OCI-LY1 (cell line): ENCODE measurements at regions not wholly inside any gene's neighbourhood (a gene's known extent, or its start where the extent isn't known, plus 50 kb on each side); places are given as distances from the start of the nearest gene placed in this dataset.

Experiments
- H2AFZ ChIP-seq: fragments of 200-600 bp; sonication (generic), shearing (Covaris generic); 2 replicates; pipeline ENCODE4 v1.6.0; 2014; ENCODE audit warnings: antibody characterized with exemption, mild to moderate bottlenecking, low read length
- H3F3A ChIP-seq: fragments of 200-600 bp; sonication (generic), shearing (Covaris generic); 2 replicates; pipeline ENCODE4 v1.6.0; 2014; ENCODE audit warnings: mild to moderate bottlenecking, antibody characterized with exemption, low read length, moderate library complexity; ENCODE audit not compliant: insufficient read depth
- H3K27ac ChIP-seq: fragments of 200-600 bp; sonication (generic); 2 replicates; pipeline ENCODE4 v1.5.1; 2014; ENCODE audit warnings: low read length, mixed run types, mild to moderate bottlenecking, low read depth; ENCODE audit not compliant: poor library complexity, severe bottlenecking
- H3K27me3 ChIP-seq: fragments of 200-600 bp; sonication (generic); 2 replicates; pipeline ENCODE4 v1.6.0; 2014; ENCODE audit warnings: antibody characterized with exemption, mild to moderate bottlenecking, low read length, moderate library complexity; ENCODE audit not compliant: insufficient read depth
- H3K36me3 ChIP-seq: fragments of 200-600 bp; sonication (generic); 2 replicates; pipeline ENCODE4 v1.6.1; 2014; ENCODE audit warnings: mild to moderate bottlenecking, antibody characterized with exemption, low read length, moderate library complexity, mixed read lengths; ENCODE audit not compliant: insufficient read depth
- H3K4me1 ChIP-seq: fragments of 200-600 bp; sonication (generic); 2 replicates; pipeline ENCODE4 v1.5.1; 2014; ENCODE audit warnings: mild to moderate bottlenecking, low read length, moderate library complexity; ENCODE audit not compliant: insufficient read depth, severe bottlenecking
- H3K4me2 ChIP-seq: fragments of 200-600 bp; sonication (generic), shearing (Covaris generic); 2 replicates; pipeline ENCODE4 v1.6.1; 2014; ENCODE audit warnings: low read length
- H3K4me3 ChIP-seq: fragments of 200-600 bp; sonication (generic); 2 replicates; pipeline ENCODE4 v1.5.1; 2014; ENCODE audit warnings: low read length, low read depth, mild to moderate bottlenecking, mixed read lengths; ENCODE audit not compliant: poor library complexity, severe bottlenecking
- H3K79me2 ChIP-seq: fragments of 200-600 bp; shearing (Covaris generic); 2 replicates; pipeline ENCODE4 v1.6.1; 2016; ENCODE audit warnings: mixed run types, low read length, mixed read lengths; ENCODE audit not compliant: insufficient read depth
- H3K9ac ChIP-seq: fragments of 200-600 bp; sonication (generic), shearing (Covaris generic); 2 replicates; pipeline ENCODE4 v1.6.1; 2014; ENCODE audit warnings: mild to moderate bottlenecking, low read length, mixed read lengths
- H3K9me2 ChIP-seq: fragments of 200-600 bp; sonication (generic), shearing (Covaris generic); 2 replicates; pipeline ENCODE4 v1.6.1; 2014; ENCODE audit warnings: low read depth, mild to moderate bottlenecking, low read length, mixed read lengths
- H3K9me3 ChIP-seq: fragments of 200-600 bp; shearing (Covaris generic); 2 replicates; pipeline ENCODE4 v1.6.1; 2014; ENCODE audit warnings: low read length, mixed read lengths
- H4K20me1 ChIP-seq: fragments of 200-600 bp; sonication (generic), shearing (Covaris generic); 2 replicates; pipeline ENCODE4 v1.6.0; 2016; ENCODE audit warnings: mild to moderate bottlenecking, low read length; ENCODE audit not compliant: insufficient read depth
- EZH2 ChIP-seq: fragments of 200-600 bp; sonication (generic), shearing (Covaris generic); IDR thresholded peaks from 2 replicates; pipeline ENCODE4 v1.8.0; 2017; ENCODE audit warnings: borderline replicate concordance, mixed run types, mild to moderate bottlenecking, antibody characterized with exemption, low read length, moderate library complexity, mixed read lengths
- TF ChIP-seq, protein P1 (sequence below): fragments of 200-600 bp; sonication (generic), shearing (Covaris generic); IDR thresholded peaks from 2 replicates; pipeline ENCODE4 v1.5.1; 2017; ENCODE audit warnings: mild to moderate bottlenecking, antibody characterized with exemption, low read length, moderate library complexity, mixed read lengths

DNA sequence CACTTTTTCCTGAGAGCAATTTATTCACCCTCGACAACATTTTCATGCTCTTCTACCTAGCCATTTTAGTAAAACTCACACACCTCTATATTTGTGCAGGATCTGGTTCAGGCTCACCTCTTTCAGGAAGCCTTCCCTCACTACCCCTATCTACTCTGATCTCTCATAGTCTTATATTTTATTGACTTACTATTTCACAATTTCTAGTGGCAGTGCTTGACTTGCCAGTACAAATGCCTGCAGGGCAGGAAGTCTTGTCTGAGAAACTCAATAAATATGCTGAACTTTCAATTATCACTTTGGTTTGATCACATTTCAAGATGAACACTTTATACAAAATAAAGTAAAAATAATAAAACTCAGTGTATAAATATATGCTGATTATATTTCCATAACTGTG lies 226.8 kb downstream of the CETN3 start:
- Histone ChIP-seq H3K4me2 (no peak overlapping the region), H3K9me2 (no peaks in the 10 kb centered on the region), H2AFZ (no peak overlapping the region), H3K9me3 (no peaks in the 10 kb centered on the region), H4K20me1 (no peaks in the 10 kb centered on the region), H3K36me3 (no peaks in the 10 kb centered on the region), H3K27ac (no peak overlapping the region), H3K27me3 (no peaks in the 10 kb centered on the region), H3K79me2 (no peaks in the 10 kb centered on the region), H3F3A (no peaks in the 10 kb centered on the region), H3K9ac (no peak overlapping the region), H3K4me3 (no peak overlapping the region), H3K4me1 (no peaks in the 10 kb centered on the region)
- TF ChIP-seq, protein P1, sequence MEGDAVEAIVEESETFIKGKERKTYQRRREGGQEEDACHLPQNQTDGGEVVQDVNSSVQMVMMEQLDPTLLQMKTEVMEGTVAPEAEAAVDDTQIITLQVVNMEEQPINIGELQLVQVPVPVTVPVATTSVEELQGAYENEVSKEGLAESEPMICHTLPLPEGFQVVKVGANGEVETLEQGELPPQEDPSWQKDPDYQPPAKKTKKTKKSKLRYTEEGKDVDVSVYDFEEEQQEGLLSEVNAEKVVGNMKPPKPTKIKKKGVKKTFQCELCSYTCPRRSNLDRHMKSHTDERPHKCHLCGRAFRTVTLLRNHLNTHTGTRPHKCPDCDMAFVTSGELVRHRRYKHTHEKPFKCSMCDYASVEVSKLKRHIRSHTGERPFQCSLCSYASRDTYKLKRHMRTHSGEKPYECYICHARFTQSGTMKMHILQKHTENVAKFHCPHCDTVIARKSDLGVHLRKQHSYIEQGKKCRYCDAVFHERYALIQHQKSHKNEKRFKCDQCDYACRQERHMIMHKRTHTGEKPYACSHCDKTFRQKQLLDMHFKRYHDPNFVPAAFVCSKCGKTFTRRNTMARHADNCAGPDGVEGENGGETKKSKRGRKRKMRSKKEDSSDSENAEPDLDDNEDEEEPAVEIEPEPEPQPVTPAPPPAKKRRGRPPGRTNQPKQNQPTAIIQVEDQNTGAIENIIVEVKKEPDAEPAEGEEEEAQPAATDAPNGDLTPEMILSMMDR = no peak
- no peak for TF ChIP-seq EZH2

DNA sequence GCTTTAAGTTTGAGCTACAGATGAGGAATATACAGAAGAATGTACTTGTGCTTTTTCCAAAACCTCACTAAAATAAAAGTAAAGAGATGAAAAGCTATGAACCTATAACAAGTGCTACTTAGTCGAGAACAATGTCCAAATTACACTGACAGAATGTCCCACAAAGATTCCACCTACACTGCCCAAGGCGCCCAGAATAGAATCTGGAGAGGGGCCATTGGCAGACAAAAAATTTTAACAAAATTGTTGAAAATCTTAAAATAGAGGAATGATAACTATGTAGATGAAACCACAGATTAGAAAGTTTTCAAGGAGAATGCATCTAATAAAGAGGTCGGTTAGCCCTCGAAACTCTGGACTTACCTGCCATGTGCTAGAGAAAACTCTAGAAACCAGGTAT lies 235.3 kb downstream of the CETN3 start:
- no peak overlapping the region for H2AFZ ChIP-seq
- H3K27ac ChIP-seq = no peak overlapping the region
- no peak overlapping the region for H3K4me3 ChIP-seq
- no peaks in the 10 kb centered on the region for H3K79me2 ChIP-seq
- H3K4me1 ChIP-seq = no peaks in the 10 kb centered on the region
- no peaks in the 10 kb centered on the region for H3K9me2 ChIP-seq
- H3K9me3 ChIP-seq = no peaks in the 10 kb centered on the region
- no peaks in the 10 kb centered on the region for H3K27me3 ChIP-seq
- TF ChIP-seq EZH2 = no peak
- TF ChIP-seq, protein P1 = no peak
- H3K36me3 ChIP-seq = no peaks in the 10 kb centered on the region
- no peaks in the 10 kb centered on the region for H4K20me1 ChIP-seq
- H3F3A ChIP-seq = no peaks in the 10 kb centered on the region
- no peak overlapping the region for H3K4me2 ChIP-seq
- H3K9ac ChIP-seq = no peak overlapping the region

DNA sequence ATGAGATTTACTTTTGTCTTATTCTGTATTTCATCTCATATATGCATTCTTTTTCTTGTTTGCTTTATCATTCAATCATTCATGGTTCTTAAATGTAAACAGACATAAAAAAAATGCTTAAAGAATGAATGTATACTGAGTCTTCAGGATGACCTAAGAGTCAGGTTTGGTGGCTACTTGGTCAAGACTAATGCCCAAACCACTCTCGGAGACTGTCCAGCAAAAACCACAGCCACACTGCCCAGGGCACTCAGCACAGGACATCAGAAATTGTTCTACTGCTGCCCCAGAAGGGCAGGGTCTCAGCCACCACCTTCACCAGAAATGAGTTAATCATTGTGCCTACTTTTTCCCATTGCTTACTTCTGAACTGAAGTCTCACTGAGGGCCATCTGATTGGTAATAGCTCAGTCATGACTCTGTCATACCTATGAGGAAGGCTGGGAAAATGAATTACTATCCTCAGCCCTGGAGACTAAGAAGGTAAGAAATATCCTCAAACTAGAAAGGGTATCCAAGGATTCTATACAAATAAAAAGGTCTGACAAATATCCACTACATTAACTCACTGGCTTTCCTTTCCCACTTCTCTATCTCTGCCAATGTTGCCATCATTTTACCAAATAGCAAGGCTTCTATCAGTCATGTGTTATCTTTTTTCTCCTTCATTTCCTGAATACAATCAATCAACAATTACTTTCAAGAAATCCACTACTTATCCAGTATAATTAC lies 236.1 kb downstream of the CETN3 start:
- H4K20me1 ChIP-seq = no peaks in the 10 kb centered on the region
- no peak overlapping the region for H3K4me3 ChIP-seq
- H3K9me2 ChIP-seq = no peaks in the 10 kb centered on the region
- no peaks in the 10 kb centered on the region for H3K36me3 ChIP-seq
- TF ChIP-seq, protein P1 = no peak
- TF ChIP-seq EZH2 = no peak
- no peaks in the 10 kb centered on the region for H3K9me3 ChIP-seq
- no peak overlapping the region for H3K9ac ChIP-seq
- no peak overlapping the region for H3K27ac ChIP-seq
- no peaks in the 10 kb centered on the region for H3K27me3 ChIP-seq
- H3K4me1 ChIP-seq = no peaks in the 10 kb centered on the region
- H3K4me2 ChIP-seq = no peak overlapping the region
- no peak overlapping the region for H2AFZ ChIP-seq
- H3K79me2 ChIP-seq = no peaks in the 10 kb centered on the region
- H3F3A ChIP-seq = no peaks in the 10 kb centered on the region
